A172 (cell line): ENCODE measurements at regions not wholly inside any gene's neighbourhood (a gene's known extent, or its start where the extent isn't known, plus 50 kb on each side); places are given as distances from the start of the nearest gene placed in this dataset.
"Not testable (repeated sequence)": the region's sequence is repeated elsewhere in the genome, so short reads cannot be mapped to it uniquely, and the experiment has no call there.

Source experiments
- DNase-seq: peaks from one replicate; pipeline ENCODE4 v3.0.0-alpha.2; 2015; ENCODE audit warnings: low spot score

DNA sequence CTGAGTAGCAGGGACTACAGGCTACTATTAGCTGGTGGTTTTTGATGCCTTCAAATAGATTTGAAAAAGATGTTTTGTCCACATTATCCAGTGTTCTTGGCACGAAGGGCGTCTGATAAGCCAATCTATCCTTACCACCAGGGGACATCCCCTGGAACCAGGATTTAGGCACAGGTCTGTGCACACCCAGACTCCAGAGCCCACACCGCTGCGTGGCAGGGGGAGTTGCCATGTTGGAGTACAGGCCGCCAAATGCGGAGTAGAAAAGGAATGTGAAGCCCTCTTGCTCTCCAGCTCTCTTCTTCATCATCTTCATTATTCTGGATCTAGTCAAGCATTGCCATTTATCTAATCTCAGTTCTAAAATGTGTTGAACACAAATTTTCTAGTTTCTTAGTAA lies 54.3 kb downstream of the RNU1-4 start:
- not testable (repeated sequence) for DNase-seq

- DNase-seq = not testable (repeated sequence)
These were observed 54.8 kb downstream of the RNU1-4 start for GRCh38 chr1:16795119-16795518.

DNA sequence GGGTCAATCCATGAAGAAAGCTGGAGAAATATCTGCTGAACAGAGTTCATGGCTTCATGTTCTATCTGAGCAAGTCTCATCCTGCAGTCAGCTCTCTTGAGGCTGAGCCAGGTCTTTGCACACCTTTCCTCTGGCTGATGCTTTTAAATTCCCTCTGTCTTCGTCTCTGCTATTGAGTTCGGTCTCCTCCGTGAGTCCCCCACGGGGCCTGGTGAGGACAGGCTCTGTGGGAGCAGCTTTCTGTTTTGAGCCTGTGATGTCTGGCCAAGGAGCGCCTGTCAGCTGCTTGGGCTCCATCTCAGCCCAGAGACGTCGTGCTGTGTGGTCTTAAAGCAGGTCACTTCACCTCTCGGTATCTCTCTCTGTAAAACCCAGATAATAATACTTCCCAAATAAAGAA lies 55.9 kb downstream of the RNU1-4 start:
- not testable (repeated sequence) for DNase-seq

DNA sequence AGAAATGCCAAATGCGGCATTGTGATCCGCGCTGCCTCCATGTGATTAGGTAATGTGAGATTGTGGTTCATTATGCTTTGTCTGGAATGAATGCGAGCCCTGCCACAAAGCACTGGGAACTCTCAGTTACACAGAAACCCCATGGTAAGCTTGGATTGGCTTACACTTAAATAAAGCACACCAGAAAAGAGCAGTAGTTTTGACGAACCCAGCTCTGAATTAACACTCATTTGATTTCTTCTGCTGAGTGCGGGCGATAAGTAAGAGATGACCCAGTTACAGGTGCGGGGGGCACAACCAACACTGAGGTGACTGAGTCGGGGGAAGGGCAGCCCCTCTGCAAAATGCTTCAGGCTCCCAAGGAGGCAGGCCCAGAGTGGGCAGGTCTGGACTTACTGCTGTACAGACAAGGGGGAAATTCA lies 56.3 kb downstream of the RNU1-4 start:
- peak; percentile 14 for DNase-seq

DNA sequence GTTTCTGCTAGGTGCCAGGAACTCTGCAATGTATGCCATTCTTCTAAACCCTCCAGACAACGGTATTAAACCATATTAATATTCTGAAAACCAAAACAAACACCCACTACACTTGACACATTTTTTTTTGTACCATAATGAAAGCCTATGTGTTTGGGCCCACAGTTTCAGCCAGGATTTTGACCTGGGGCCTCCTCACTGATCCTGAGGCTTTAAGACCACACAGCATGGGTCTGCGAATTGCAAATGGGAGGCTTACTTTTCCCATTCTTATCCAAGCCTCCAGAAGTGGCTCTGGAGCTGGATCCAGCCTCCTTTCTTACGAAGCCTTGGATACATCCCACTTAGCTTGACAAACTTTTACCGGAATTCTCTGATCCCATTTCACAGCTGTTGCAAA lies 56.7 kb downstream of the RNU1-4 start:
- DNase-seq = not testable (repeated sequence)

GRCh38 chr1:16798050-16798449 lies 57.7 kb downstream of the RNU1-4 start:
- DNase-seq = not testable (repeated sequence)
